T-helper 1 cell (primary cell): ENCODE measurements at regions not wholly inside any gene's neighbourhood (a gene's known extent, or its start where the extent isn't known, plus 50 kb on each side); places are given as distances from the start of the nearest gene placed in this dataset.
A peak's percentile ranks its signal among the peaks of the same experiment; 100 is the strongest.

ENCODE experiments used
- DNase-seq, 5 donors: peaks; one replicate each; pipeline ENCODE4 v3.0.0-alpha.2; 2012 to 2020

GRCh38 chr10:62453274-62453673, 79.1 kb downstream of the ZNF365 start:
- no peak for DNase-seq

GRCh38 chr10:62454687-62455397, 80.7 kb downstream of the ZNF365 start:
- no peak for DNase-seq

- peak in 1 of 5 donors; percentile 21 for DNase-seq
Observed at GRCh38 chr10:62456611-62457101, 82.5 kb downstream of the ZNF365 start.

- no peak for DNase-seq
Observed at GRCh38 chr10:62457196-62457595, 83.0 kb downstream of the ZNF365 start.

GRCh38 chr10:62457598-62457997, 83.4 kb downstream of the ZNF365 start:
- DNase-seq = no peak

GRCh38 chr10:62459072-62459471, 84.9 kb downstream of the ZNF365 start:
- no peak for DNase-seq

GRCh38 chr10:62459500-62459899, 85.3 kb downstream of the ZNF365 start:
- DNase-seq = no peak

GRCh38 chr10:62460393-62460792, 86.2 kb downstream of the ZNF365 start:
- DNase-seq = no peak

- no peak for DNase-seq
Observed at GRCh38 chr10:62461120-62461519, 87.0 kb downstream of the ZNF365 start.

- no peak for DNase-seq
Observed at GRCh38 chr10:62462461-62462860, 88.3 kb downstream of the ZNF365 start.

GRCh38 chr10:62463364-62463763, 89.2 kb downstream of the ZNF365 start:
- no peak for DNase-seq

- DNase-seq = no peak
Observed at GRCh38 chr10:62464308-62464707, 90.1 kb downstream of the ZNF365 start.

- DNase-seq = no peak
Observed at GRCh38 chr10:62466590-62466989, 92.4 kb downstream of the ZNF365 start.

- no peak for DNase-seq
Observed at GRCh38 chr10:62467527-62467926, 93.4 kb downstream of the ZNF365 start.

- DNase-seq = no peak
Observed at GRCh38 chr10:62471711-62472110, 97.5 kb downstream of the ZNF365 start.

- DNase-seq = no peak
Observed at GRCh38 chr10:62473241-62473640, 99.1 kb downstream of the ZNF365 start.

- DNase-seq = no peak
Observed at GRCh38 chr10:62475551-62475950, 101.4 kb downstream of the ZNF365 start.

- DNase-seq = no peak
Observed at GRCh38 chr10:62479523-62479922, 105.4 kb downstream of the ZNF365 start.

- no peak for DNase-seq
Observed at GRCh38 chr10:62480196-62480595, 106.0 kb downstream of the ZNF365 start.

GRCh38 chr10:62482581-62482980, 108.4 kb downstream of the ZNF365 start:
- DNase-seq = no peak

GRCh38 chr10:62491597-62491996, 117.4 kb downstream of the ZNF365 start:
- no peak for DNase-seq

GRCh38 chr10:62492012-62492869, 118.1 kb downstream of the ZNF365 start:
- DNase-seq = peak in 1 of 5 donors; percentile 13

GRCh38 chr10:62492870-62493180, 118.7 kb downstream of the ZNF365 start:
- DNase-seq = no peak

- DNase-seq = no peak
Observed at GRCh38 chr10:62496925-62497324, 122.8 kb downstream of the ZNF365 start.
